Suprapubic skin (tissue), 3 donors: ENCODE measurements at regions not wholly inside any gene's neighbourhood (a gene's known extent, or its start where the extent isn't known, plus 50 kb on each side); places are given as distances from the start of the nearest gene placed in this dataset.

ENCODE experiments used
- POLR2A ChIP-seq, 2 donors: fragments of 450-650 bp; IDR thresholded peaks; one replicate each; pipeline ENCODE4 v1.6.1; 2017; ENCODE audit warnings: antibody characterized with exemption in 2 of 2, mild to moderate bottlenecking in 2 of 2, moderate library complexity in 2 of 2
- TF ChIP-seq, protein P1 (sequence below), 2 donors: fragments of 200-600 bp in 1 of 2; fragments of 450-650 bp in 1 of 2; sonication (generic) in 1 of 2; IDR thresholded peaks; one replicate each; pipeline ENCODE4 v1.5.1; 2016 to 2019; ENCODE audit warnings: antibody characterized with exemption in 2 of 2, mild to moderate bottlenecking in 1 of 2, moderate library complexity in 1 of 2

DNA sequence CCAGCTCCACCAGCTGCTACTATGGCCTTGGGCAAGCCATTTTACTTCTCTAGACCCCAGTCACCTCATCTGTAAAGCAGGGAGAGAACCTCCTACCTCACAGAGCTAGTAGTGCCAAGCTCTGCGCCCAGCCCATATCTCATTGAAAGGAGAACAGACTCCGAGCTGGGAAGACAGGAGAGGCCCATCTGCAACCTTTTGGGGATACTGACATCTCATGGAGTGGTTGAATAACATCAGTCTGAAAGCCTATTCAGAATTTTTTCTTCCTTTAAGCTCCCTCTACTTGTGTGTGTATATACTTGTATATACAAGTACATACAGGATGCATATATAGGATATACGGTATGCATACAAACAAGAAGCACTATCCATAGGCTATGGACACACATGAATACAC, 279.5 kb upstream of the POU3F1 start:
- TF ChIP-seq POLR2A (IDR thresholded peaks at IDR 0.05), result no peak
- TF ChIP-seq, protein P1, sequence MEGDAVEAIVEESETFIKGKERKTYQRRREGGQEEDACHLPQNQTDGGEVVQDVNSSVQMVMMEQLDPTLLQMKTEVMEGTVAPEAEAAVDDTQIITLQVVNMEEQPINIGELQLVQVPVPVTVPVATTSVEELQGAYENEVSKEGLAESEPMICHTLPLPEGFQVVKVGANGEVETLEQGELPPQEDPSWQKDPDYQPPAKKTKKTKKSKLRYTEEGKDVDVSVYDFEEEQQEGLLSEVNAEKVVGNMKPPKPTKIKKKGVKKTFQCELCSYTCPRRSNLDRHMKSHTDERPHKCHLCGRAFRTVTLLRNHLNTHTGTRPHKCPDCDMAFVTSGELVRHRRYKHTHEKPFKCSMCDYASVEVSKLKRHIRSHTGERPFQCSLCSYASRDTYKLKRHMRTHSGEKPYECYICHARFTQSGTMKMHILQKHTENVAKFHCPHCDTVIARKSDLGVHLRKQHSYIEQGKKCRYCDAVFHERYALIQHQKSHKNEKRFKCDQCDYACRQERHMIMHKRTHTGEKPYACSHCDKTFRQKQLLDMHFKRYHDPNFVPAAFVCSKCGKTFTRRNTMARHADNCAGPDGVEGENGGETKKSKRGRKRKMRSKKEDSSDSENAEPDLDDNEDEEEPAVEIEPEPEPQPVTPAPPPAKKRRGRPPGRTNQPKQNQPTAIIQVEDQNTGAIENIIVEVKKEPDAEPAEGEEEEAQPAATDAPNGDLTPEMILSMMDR (IDR thresholded peaks at IDR 0.05), result no peak
